ENCODE measurements at regions not wholly inside any gene's neighbourhood (a gene's known extent, or its start where the extent isn't known, plus 50 kb on each side); places are given as distances from the start of the nearest gene placed in this dataset.

DNA sequence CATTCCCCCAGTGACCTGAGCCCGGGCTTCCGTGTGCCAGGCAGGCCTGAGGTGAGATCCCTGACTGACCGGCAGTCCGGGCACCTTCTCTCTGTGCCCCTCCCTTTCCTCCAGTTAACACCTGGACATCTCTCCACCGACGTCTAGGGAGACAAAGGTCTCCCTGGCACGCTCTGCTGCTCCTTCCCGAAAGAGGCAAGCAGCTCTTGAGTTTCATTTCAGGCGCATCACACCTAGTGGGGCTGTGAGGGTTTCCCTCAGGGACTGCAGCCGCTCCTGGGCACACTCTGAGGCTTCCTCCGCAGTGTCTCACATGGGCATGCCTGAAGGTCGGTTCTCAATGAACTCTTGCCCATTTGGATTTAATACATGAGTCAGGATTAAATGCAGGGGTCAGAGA, 322.7 kb downstream of the CTTN start:
- POLR2A ChIA-PET: no interaction called here
- no peaks in the 10 kb centered on the region for H3K9me3 Mint-ChIP-seq
- H3K36me3 Mint-ChIP-seq: no peaks in the 10 kb centered on the region
- no peak overlapping the region for H3K4me3 Mint-ChIP-seq
- no peak for ATAC-seq (ENCODE audit: low read depth)
- peaks cover 2% of the 10 kb centered on the region for H3K4me1 Mint-ChIP-seq
- no peak overlapping the region for H3K27ac Mint-ChIP-seq
- DNase-seq: no peak
- peaks cover 9% of the 10 kb centered on the region for H3K27me3 Mint-ChIP-seq

DNA sequence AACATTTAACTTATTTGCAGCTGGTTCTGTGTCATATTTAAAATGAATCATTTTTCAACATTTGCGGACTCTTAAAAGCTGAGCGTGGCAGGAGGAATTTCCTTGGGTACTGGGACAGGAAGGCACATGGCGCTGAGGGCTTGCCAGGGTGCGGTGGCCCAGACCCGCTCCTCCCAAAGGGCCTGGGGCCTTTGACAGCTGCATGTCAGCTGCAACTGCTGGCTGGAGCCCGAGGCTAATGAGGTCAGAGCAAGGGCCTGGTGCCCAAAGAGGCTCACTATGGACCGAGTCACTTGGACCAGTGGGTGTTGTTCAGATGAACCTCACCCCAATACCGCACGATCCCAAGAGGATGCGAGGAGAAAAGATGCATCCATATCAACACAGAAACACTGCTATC, 326.9 kb downstream of the CTTN start:
- no peaks in the 10 kb centered on the region for H3K4me1 Mint-ChIP-seq
- peaks cover 4% of the 10 kb centered on the region for H3K9me3 Mint-ChIP-seq
- H3K36me3 Mint-ChIP-seq: no peaks in the 10 kb centered on the region
- no peak overlapping the region for H3K4me3 Mint-ChIP-seq
- POLR2A ChIA-PET: no interaction called here
- DNase-seq (no peak), ATAC-seq (ENCODE audit: low read depth) (no peak)
- peaks cover 3% of the 10 kb centered on the region for H3K27me3 Mint-ChIP-seq
- H3K27ac Mint-ChIP-seq: no peak overlapping the region

GRCh38 chr11:70725739-70726138, 327.4 kb downstream of the CTTN start:
- Mint-ChIP-seq H3K4me1 (no peaks in the 10 kb centered on the region), H3K4me3 (no peak overlapping the region), H3K27me3 (peaks cover 3% of the 10 kb centered on the region), H3K9me3 (peaks cover 4% of the 10 kb centered on the region), H3K36me3 (no peaks in the 10 kb centered on the region), H3K27ac (no peak overlapping the region)
- DNase-seq (no peak), ATAC-seq (ENCODE audit: low read depth) (no peak)
- POLR2A ChIA-PET: no interaction called here

- Mint-ChIP-seq H3K27ac (no peak overlapping the region), H3K4me1 (no peaks in the 10 kb centered on the region), H3K4me3 (no peak overlapping the region), H3K36me3 (no peaks in the 10 kb centered on the region), H3K27me3 (peaks cover 3% of the 10 kb centered on the region), H3K9me3 (peaks cover 4% of the 10 kb centered on the region)
- DNase-seq: no peak
- POLR2A ChIA-PET: no interaction called here
- no peak for ATAC-seq (ENCODE audit: low read depth)
Observed at GRCh38 chr11:70727021-70727420, 328.7 kb downstream of the CTTN start.

DNA sequence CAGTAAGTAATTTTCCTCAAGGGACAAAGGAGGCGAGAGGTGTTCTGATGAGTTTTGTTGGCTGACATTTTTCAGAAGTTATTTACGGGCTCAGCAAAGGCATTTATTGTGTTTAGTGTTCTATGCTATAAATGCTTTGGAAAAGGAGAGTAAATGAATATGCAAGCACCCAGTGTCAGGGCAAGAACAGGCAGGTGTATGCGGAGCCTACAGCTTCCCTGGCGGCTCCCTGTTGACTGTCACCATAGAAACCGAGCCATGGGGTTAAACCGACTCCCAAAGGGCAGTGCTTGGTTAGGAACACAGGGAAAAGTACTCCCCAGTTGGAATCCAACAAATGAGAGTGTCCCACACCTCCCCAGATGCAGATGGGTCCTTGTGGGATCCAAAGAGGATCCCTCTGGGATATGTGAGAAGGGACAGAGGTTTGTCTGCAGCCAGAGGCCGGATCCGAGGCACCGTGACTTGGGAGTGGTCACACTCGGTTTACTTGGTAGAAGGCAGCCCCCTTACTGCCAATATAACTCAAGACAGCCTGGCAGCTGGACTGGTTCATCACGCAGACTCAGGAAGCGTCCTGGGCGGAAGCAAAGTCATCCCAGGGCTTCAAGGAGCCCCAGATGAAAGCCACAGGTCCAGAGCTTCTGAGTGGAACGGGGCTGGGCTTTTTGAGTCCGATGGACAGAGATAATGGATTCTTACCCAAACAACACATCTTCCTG, 329.7 kb downstream of the CTTN start:
- H3K36me3 Mint-ChIP-seq: no peaks in the 10 kb centered on the region
- H3K27me3 Mint-ChIP-seq: peaks cover 3% of the 10 kb centered on the region
- ATAC-seq (ENCODE audit: low read depth): no peak
- no peak overlapping the region for H3K27ac Mint-ChIP-seq
- DNase-seq: no peak
- H3K4me1 Mint-ChIP-seq: no peaks in the 10 kb centered on the region
- no peak overlapping the region for H3K4me3 Mint-ChIP-seq
- peaks cover 4% of the 10 kb centered on the region for H3K9me3 Mint-ChIP-seq
- POLR2A ChIA-PET: no interaction called here

- ATAC-seq (ENCODE audit: low read depth) (no peak), DNase-seq (no peak)
- Mint-ChIP-seq H3K27ac (no peak overlapping the region), H3K9me3 (peaks cover 4% of the 10 kb centered on the region), H3K27me3 (no peaks in the 10 kb centered on the region), H3K36me3 (no peaks in the 10 kb centered on the region), H3K4me3 (no peak overlapping the region), H3K4me1 (no peaks in the 10 kb centered on the region)
- POLR2A ChIA-PET: no interaction called here
Observed at GRCh38 chr11:70729949-70730348, 331.6 kb downstream of the CTTN start.

GRCh38 chr11:70730411-70730810, 332.1 kb downstream of the CTTN start:
- no peak for DNase-seq

GRCh38 chr11:70731271-70732022, 333.1 kb downstream of the CTTN start:
- Mint-ChIP-seq H3K27ac (no peak overlapping the region), H3K4me3 (no peak overlapping the region), H3K36me3 (no peaks in the 10 kb centered on the region), H3K9me3 (peaks cover 4% of the 10 kb centered on the region), H3K27me3 (no peaks in the 10 kb centered on the region), H3K4me1 (no peaks in the 10 kb centered on the region)
- POLR2A ChIA-PET: no interaction called here
- DNase-seq (no peak), ATAC-seq (ENCODE audit: low read depth) (no peak)

More at GRCh38 chr11:70730411-70730810, 332.1 kb downstream of the CTTN start:
- no peak overlapping the region for H3K27ac Mint-ChIP-seq
- ATAC-seq (ENCODE audit: low read depth): no peak
- no peak overlapping the region for H3K4me3 Mint-ChIP-seq
- no peaks in the 10 kb centered on the region for H3K27me3 Mint-ChIP-seq
- H3K36me3 Mint-ChIP-seq: no peaks in the 10 kb centered on the region
- peaks cover 4% of the 10 kb centered on the region for H3K9me3 Mint-ChIP-seq
- H3K4me1 Mint-ChIP-seq: no peaks in the 10 kb centered on the region
- POLR2A ChIA-PET: no interaction called here

DNA sequence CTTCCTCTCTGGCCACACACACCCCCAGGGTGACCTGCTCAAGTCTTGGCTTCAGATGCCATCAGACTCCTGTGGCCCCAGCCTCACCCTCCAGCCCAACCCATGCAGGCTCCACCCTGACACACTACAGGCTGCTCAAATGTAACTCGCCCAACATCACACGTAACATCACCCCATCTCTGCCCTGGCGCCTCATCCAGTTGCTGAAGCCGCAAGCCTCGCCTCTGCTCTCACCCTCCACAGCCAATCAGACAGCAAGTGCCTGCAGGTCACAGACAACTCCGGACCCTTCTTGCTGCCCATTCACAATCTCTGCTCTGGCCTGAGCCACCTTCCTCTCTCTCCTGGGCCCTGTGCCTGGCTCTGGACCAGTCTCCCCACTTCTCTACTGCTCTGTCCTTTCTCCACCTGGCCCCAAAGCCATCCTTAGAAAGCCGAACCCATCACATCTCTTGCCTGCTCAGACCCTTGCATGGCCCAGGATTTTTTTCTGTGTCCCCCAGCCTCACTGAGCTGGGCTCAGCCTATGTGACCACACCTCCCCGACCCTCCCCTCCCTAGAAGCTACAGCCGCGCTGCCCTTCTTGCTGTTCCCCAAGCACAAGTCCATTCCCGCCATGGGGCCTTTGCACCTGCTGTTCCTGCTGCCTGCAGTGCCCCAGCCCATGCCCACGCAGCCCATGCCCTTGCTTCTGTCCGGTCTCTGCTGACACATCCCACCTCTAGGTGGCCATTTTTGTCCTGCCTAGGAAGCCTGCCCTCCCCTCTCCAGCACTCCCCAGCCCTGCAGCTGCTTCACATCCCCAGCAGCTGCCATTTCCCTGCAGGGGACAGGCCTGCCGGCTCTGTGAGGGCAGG, 333.9 kb downstream of the CTTN start:
- H3K4me3 Mint-ChIP-seq: no peak overlapping the region
- ATAC-seq (ENCODE audit: low read depth): no peak
- no peaks in the 10 kb centered on the region for H3K27me3 Mint-ChIP-seq
- H3K27ac Mint-ChIP-seq: no peak overlapping the region
- H3K4me1 Mint-ChIP-seq: no peaks in the 10 kb centered on the region
- POLR2A ChIA-PET: no interaction called here
- H3K36me3 Mint-ChIP-seq: no peaks in the 10 kb centered on the region
- no peaks in the 10 kb centered on the region for H3K9me3 Mint-ChIP-seq
- DNase-seq: no peak

- DNase-seq (no peak), ATAC-seq (ENCODE audit: low read depth) (no peak)
- H3K9me3 Mint-ChIP-seq: no peaks in the 10 kb centered on the region
- H3K27me3 Mint-ChIP-seq: no peaks in the 10 kb centered on the region
- H3K36me3 Mint-ChIP-seq: no peaks in the 10 kb centered on the region
- POLR2A ChIA-PET: no interaction called here
- no peaks in the 10 kb centered on the region for H3K4me1 Mint-ChIP-seq
- H3K27ac Mint-ChIP-seq: no peak overlapping the region
- H3K4me3 Mint-ChIP-seq: no peak overlapping the region
Observed at GRCh38 chr11:70732881-70733196, 334.5 kb downstream of the CTTN start.

DNA sequence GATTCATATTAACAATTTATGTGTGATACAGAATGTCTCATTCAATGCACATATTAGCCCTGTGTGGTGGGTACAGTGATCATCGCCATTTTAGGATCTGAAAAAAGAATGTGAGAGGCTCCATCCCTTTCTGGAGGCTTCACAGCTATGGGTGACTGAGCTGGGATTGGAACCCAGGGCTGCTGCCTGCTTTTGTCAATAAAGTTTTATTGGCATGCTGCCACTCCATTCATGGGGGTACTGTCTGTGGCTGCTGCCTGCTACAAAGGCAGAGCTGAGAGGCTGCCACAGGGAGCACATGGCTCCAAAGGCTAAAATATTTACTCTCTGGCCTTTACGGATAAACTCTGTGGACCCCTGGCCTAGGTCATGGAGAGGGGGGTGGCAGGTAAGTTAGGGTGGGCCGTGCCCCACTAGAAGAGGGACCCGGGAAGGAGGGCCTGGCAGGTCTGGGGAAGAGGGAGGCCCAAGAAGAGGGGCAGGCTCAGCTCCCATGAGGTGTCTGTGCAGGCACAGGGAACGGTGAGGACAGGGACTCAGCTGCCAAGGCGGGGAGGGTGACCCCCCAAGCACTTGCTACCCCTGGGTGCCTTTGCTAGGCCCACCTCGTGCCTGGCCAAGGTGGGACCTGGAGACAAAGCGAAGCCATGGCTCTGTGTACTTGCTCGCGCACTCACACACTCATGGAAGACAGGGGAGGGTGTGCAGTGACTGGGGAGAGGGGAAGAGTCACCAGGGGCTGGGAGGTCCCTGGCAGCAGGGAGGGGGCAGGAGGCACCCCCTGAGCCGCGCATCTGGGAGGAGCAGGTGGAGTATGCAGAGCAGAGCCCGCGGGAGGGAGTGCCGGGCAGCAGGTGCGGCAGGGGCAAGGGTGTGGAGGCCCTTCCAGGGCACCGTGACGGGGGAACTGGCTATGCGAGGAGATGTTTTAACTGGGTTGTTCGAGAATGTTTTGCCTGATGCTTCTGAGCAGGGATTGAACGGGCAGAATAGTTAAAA, 335.3 kb downstream of the CTTN start:
- Mint-ChIP-seq H3K4me1 (no peaks in the 10 kb centered on the region), H3K9me3 (no peaks in the 10 kb centered on the region), H3K27me3 (no peaks in the 10 kb centered on the region), H3K4me3 (no peak overlapping the region), H3K27ac (no peak overlapping the region), H3K36me3 (no peaks in the 10 kb centered on the region)
- ATAC-seq (ENCODE audit: low read depth) (no peak), DNase-seq (no peak)
- POLR2A ChIA-PET: no interaction called here

DNA sequence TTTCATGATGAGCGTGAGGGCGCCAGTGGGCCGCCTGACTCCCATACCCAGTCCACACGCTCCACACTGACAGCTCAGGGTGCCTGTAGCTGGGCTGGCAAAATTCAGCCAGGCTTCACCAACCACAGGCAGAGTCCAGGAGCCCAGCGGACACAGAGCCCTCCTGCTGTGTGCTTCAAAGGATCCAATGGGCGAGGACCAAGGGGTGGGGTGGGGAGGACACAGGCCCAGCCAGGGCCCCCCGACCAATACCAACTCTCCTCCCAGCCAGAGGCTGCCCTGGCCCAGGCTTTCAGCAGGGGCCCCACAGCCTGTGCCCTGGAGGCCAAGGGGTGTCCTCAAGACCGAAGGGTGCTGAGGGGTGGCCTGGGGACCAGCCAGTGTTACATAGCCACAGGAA, 336.1 kb downstream of the CTTN start:
- no peak for ATAC-seq (ENCODE audit: low read depth)
- Mint-ChIP-seq H3K27ac (no peak overlapping the region), H3K36me3 (no peaks in the 10 kb centered on the region), H3K4me3 (no peak overlapping the region), H3K4me1 (no peaks in the 10 kb centered on the region), H3K9me3 (no peaks in the 10 kb centered on the region), H3K27me3 (no peaks in the 10 kb centered on the region)
- POLR2A ChIA-PET: no interaction called here
- no peak for DNase-seq

DNA sequence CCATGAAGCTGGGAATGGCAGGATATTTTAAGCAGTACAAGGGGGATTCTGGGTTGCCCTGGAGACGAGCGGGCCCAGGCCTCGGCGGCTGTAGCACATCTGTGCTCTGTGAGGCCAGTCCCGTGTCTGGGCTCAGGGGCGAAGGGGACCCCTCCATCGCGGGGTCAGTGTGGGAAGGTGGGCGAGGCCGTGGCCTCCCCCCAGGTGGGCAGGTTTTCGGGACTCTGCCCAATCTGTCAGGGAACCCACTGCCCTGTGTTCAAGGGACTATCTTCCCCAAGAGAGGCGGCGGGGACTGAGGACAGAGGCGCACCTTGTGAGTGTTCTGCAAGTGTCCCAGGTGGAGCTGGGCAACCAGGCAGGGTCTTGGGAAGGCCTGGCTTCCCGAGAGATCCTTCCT, 336.6 kb downstream of the CTTN start:
- Mint-ChIP-seq H3K9me3 (no peaks in the 10 kb centered on the region), H3K27ac (no peak overlapping the region), H3K4me1 (no peaks in the 10 kb centered on the region), H3K4me3 (no peak overlapping the region), H3K36me3 (no peaks in the 10 kb centered on the region), H3K27me3 (no peaks in the 10 kb centered on the region)
- no peak for DNase-seq
- POLR2A ChIA-PET: no interaction called here
- no peak for ATAC-seq (ENCODE audit: low read depth)

All from activated naive CD8-positive, alpha-beta T cell treated with anti-CD3 and anti-CD28 coated beads, Interleukin-2, amount 10 ng/mL, durations not matched to agents 7 days and 5 days (primary cell).